ENCODE measurements at regions not wholly inside any gene's neighbourhood (a gene's known extent, or its start where the extent isn't known, plus 50 kb on each side); places are given as distances from the start of the nearest gene placed in this dataset.

DNA sequence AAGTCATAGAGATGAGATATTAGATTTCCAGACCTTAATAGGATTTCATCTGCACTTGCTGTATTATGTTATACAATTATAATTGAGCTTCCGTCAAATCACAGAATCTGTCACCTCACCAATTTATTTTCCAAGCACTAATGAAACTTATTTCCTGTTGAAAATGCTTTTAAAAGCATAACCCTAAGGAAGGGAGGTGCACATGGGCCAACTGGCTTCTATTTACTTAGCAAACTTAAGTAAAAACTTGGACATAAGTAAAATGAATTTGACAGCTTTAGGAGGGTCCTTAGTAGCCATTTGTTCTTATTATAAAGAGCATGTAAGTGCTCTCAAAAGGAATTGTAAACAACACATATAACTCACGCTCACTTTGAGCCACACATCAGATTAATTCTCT lies 462.2 kb upstream of the TMPO start:
- DNase-seq (ENCODE audit: low read depth in 2 of 2, low spot score in 1 of 2) = no peak

DNA sequence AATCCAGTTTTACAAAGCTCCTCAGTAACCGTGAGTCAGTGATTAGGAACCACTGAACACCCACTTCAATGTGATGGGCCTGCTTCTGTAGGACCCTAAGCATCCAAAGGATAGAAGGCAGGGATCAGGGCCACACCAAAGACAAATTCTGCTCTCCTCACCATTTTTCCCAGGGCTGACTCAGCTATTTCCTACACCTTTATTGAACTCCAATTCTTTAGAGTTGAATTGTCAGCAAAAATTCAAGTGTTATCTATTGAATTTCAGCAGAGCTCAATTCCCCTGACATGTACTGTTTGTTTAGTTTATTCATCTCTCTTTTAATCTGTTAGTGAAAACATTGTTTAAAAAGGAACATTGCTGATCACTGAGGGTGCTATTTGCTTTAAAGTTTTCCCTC lies 457.7 kb upstream of the TMPO start:
- no peak for DNase-seq (ENCODE audit: low read depth in 2 of 2, low spot score in 1 of 2)

- DNase-seq (ENCODE audit: low read depth in 2 of 2, low spot score in 1 of 2) = no peak
Measured at GRCh38 chr12:98058213-98058612, 457.2 kb upstream of the TMPO start.

GRCh38 chr12:98058838-98059237 lies 456.6 kb upstream of the TMPO start:
- no peak for DNase-seq (ENCODE audit: low read depth in 2 of 2, low spot score in 1 of 2)

DNA sequence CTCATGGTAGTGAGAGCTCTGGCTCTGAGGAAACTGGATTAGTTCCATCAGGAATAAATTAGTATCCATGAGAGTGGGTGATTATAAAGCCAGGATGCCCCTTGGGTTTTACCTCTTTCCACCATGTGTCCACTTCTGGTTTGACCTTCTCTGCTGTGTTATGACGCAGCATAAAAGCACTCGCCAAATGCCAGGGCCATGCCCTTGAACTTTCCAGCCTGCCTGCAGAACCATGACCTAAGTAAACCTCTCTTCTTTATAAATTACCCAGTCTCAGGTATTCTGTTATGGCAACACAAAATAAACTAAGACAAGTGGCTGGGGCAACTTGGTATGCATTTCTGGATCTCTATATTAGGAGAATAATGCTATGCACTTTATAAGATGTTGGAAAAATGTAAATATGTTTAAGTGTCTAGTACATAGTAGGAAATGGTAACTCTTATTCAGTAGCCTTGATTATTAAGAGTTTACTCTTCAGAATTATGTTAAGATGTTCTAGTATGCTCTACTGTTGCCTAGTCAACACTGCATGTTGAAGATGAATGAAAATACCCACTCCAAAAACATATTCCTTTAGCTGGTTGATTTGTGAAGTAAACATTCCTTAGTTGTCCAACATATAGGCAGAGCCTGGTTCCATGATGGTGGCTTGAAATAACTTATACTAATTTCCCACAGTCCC lies 455.6 kb upstream of the TMPO start:
- DNase-seq (ENCODE audit: low read depth in 2 of 2, low spot score in 1 of 2) = no peak

GRCh38 chr12:98060411-98060810 lies 455.0 kb upstream of the TMPO start:
- DNase-seq (ENCODE audit: low read depth in 2 of 2, low spot score in 1 of 2) = no peak

DNA sequence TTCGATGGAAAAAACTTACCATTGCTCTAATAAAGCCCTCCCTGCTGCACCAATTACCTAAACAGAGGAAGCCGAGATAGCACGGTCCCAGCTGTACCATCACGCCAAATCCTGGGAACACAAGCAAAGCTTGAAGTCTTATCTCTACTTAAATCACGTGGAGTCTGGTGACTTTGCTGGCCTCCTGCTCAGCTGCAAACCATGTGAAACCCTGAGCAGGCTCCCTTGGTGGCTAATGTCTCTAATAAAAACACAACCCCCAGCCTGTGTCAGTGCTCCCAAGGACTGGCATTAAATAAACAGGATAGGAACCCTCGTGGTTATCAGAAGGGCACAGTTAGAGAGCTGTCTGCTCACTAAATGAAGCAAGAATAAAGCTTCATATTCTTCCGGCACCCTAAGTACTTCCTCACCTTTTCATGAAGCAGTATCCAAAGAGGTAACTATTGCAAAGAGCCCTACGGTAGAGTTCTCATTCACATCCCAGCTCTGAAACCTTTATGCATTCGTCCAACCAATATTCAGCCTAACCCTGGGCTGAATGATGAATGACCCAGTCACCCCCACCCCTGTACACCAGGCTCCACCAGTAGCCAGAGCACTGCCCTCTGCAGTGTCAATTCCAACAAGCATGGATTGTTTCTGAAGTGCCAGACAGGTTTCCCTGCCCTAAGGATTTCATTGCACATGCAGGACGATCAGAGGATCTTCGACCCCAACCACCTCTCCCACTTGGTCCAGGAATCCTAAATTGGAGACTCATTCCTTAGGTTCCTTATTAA lies 452.7 kb upstream of the TMPO start:
- DNase-seq (ENCODE audit: low read depth in 2 of 2, low spot score in 1 of 2) = no peak

DNA sequence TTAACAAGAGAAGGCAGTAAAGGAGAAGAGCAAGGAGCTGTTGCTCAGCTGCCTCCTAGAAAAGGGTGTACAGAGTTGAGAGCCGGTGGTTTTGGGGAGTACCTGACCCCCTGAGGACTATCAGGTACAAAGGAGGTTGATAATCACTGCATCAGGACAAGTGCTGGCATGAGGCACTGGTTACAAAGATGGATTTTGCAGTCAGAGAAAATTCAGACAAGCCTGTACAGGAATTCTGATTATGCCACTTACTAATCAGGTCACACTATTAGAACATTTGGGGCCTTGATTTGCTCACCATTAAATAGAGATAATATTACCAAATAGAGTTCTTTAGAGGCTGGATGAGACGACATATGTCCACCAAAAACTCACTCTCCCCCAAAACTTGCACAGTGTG lies 450.9 kb upstream of the TMPO start:
- no peak for DNase-seq (ENCODE audit: low read depth in 2 of 2, low spot score in 1 of 2)

DNA sequence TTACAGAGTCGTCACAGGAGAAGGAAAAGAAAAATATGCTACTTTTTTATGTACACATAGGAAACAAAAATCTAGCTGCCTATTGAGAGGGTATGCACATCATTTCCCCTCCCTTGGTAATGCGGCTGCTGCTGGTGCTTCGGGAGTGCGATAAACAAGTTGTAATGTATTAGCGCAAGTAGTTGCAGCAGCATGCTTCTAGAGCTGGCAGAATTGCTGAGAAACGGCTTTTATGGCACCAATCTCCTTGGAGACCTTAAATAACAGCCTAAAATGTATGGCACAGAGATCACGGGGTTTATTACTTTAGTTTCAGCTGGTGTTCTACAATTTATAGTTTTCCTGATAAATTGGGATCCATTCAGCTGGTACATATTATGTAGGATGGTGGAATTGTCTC lies 447.6 kb upstream of the TMPO start:
- no peak for DNase-seq (ENCODE audit: low read depth in 2 of 2, low spot score in 1 of 2)

- no peak for DNase-seq (ENCODE audit: low read depth in 2 of 2, low spot score in 1 of 2)
Measured at GRCh38 chr12:98073610-98074009, 441.8 kb upstream of the TMPO start.

DNA sequence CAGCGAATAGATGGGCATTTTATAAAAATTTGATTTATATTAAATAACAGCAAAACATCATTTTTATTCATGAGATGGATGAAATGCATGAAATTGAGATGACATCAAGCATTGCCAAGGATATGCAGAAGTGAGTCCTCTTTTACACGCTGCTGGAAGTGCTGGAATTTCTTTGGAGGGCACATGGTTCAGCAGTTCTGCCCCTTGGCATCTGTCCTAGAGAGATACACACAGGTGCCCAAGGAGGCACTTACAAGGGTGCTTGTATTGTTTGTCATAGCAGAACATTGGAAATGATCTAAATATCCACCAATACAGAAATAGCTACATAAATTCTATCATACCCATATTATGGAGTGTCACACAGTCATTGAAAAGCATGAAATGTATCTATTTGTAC lies 441.1 kb upstream of the TMPO start:
- no peak for DNase-seq (ENCODE audit: low read depth in 2 of 2, low spot score in 1 of 2)

DNA sequence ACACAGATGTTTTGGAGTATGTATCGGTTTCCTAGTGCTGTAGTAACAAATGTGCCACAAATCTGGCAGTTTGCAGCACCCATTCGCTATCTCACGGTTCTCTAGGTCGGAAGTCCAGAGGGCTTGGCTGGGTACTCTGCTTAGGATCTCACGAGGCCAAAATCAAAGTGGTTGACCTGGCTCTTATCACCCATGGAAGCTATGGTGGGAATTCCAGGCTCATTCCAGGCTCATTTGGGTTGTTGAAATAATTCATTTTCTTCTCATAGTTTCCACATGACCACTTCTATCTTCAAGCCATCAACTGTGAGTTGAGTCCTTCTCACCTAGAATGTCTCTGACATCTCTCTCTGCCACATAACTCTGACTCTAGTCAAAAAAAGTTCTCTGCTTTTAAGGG lies 431.0 kb upstream of the TMPO start:
- DNase-seq (ENCODE audit: low read depth in 2 of 2, low spot score in 1 of 2) = no peak

- DNase-seq (ENCODE audit: low read depth in 2 of 2, low spot score in 1 of 2) = no peak
Measured at GRCh38 chr12:98085046-98085755, 430.2 kb upstream of the TMPO start.

DNA sequence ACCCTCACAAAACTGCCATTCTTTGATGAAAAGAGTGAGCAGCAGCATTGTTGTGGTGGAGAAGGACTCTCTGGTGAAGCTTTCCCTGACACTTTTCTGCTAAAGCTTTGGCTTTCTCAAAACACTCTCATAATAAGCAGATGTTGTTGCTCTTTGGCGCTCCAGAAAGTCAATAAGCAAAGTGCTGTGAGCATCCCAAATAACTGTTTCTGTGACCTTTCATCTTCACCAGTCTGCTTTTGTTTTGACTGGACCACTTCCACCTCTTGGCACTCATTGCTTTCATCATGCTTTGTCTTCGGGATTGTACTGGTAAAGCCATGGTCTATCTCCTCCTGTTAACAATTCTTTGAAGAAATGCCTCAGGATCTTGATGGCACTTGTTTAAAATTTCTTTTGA lies 424.7 kb upstream of the TMPO start:
- no peak for DNase-seq (ENCODE audit: low read depth in 2 of 2, low spot score in 1 of 2)

DNA sequence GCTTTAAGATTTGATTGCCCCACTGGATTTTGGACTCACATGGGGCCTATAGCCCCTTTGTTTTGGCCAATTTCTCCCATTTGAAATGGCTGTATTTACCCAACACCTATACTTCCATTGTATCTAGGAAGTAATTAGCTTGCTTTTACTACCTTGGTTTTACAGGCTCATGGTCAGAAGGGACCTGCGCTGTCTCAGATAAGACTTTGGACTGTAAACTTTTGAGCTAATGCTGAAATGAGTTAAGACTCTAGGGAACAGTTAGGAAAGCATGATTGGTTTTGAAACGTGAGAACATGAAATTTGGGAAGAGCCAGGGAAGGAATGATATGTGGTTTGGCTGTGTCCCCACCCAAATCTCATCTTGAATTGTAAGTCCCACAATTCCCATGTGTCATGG lies 419.0 kb upstream of the TMPO start:
- no peak for DNase-seq (ENCODE audit: low read depth in 2 of 2, low spot score in 1 of 2)

- no peak for DNase-seq (ENCODE audit: low read depth in 2 of 2, low spot score in 1 of 2)
Measured at GRCh38 chr12:98106031-98106683, 409.2 kb upstream of the TMPO start.

GRCh38 chr12:98109266-98109665 lies 406.1 kb upstream of the TMPO start:
- no peak for DNase-seq (ENCODE audit: low read depth in 2 of 2, low spot score in 1 of 2)

- no peak for DNase-seq (ENCODE audit: low read depth in 2 of 2, low spot score in 1 of 2)
Measured at GRCh38 chr12:98110536-98110935, 404.9 kb upstream of the TMPO start.

GRCh38 chr12:98113548-98113947 lies 401.8 kb upstream of the TMPO start:
- DNase-seq (ENCODE audit: low read depth in 2 of 2, low spot score in 1 of 2) = no peak

DNA sequence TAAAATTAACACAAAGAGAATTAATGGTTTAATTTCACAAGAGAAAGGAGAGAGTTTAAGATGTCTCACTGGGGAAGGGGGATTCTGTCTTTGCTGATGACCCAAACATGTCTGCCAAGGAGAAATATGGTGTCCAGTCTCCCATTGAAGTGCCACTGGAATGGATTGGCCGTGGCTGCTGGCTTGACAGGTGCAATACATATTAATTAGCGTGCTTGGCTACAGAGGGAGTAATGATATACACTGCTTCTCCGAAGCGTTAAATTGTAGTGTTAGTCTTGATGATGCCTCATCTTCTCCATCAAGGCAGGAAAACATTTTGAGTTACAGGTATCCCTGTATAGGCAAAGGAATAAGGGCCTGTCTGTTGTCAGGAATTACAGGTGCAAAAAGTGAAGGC lies 393.4 kb upstream of the TMPO start:
- DNase-seq (ENCODE audit: low read depth in 2 of 2, low spot score in 1 of 2) = no peak

GRCh38 chr12:98123021-98123461 lies 392.3 kb upstream of the TMPO start:
- no peak for DNase-seq (ENCODE audit: low read depth in 2 of 2, low spot score in 1 of 2)
